Stimulated activated CD4-positive, alpha-beta T cell treated with anti-CD3 and anti-CD28 coated beads, Interleukin-15, amount 100 ng/mL, for 24 hours (primary cell): ENCODE measurements at regions not wholly inside any gene's neighbourhood (a gene's known extent, or its start where the extent isn't known, plus 50 kb on each side); places are given as distances from the start of the nearest gene placed in this dataset.

Source experiments
- DNase-seq: peaks from one replicate; pipeline ENCODE4 v3.0.0-alpha.2; 2020

DNA sequence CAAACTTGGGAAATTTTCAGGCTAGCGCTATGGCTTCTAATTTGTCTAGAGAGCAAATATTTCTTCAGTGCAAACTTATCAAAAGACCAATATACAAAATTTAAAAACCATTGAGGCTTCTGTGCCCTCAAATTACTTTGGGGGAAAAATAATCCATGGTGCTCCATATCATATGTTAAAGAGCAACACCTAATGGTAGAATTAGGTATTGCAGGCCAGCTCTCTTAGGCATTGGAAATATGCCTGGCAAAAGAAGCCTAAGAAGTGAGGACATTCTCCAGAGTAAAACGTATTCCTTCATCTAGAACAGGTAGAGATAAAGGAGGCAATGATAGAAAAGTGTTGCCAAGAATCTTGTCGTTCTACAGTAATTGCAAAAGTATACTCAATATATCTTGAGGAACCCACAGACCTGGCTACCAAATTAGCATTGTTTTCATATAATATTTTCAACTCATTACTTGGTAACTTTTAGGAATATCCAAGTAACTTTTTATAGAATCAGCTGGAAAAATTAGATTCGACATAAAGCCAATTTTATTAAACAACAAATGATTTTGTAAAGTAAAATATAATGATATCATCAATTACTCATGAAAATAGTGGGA lies 401.1 kb downstream of the BCL11A start:
- DNase-seq = no peak

DNA sequence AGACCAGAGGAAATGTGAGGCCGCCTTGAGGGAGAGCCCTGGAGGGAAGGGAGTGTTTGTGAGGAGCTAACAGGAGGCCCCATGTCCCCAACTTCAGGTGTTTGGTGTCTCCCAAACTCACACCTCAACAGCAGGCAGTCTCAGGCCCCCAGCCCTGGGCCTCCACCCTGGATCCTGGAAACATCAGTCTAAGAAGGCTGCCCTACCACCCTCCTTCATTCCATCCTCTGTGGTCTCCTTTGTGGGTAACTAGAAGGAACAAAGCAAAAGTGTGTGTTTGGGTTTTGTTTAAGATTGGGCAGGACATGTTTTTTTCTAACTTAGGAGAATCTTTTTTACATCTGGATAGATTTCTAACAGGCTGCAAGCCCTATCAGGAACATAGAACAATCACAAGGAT lies 404.3 kb downstream of the BCL11A start:
- no peak for DNase-seq

DNA sequence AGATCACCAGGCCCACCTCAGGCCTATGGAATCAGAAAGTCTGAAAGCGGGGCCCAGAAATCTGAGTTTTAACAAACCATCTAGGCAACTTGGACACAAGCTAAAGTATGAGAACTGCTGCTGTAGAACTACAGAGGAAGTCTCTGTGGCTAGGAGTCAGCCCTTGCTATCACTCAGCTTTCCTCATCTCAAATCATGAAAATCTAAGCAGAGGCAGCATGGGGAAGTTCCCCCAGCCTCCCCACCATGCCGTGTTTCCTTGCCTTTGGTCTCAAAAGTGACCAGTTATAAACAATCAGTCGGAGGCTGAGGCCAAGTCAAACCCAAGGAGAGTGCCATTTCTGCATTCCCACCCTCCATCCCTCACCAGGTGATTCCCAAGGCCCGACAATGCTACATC lies 404.7 kb downstream of the BCL11A start:
- no peak for DNase-seq

DNA sequence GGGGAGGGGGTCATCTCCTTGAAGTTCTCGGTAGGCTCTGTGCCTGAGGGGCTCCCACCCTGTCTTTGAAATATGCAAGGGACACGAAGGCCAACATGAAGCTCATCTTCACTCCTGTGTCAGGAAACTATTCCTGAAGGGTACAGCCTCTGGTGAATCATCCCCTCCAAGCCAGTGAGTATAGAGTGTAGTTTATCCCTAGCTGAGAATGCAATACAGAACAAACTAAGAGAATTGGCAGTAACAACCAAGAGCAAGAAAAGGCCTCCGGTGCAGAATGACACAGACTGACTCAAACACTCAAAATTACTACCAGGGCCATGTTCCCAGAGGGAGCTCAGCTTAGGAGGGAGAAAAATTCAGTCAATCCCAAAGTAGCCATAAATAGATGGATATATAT lies 413.3 kb downstream of the BCL11A start:
- no peak for DNase-seq

DNA sequence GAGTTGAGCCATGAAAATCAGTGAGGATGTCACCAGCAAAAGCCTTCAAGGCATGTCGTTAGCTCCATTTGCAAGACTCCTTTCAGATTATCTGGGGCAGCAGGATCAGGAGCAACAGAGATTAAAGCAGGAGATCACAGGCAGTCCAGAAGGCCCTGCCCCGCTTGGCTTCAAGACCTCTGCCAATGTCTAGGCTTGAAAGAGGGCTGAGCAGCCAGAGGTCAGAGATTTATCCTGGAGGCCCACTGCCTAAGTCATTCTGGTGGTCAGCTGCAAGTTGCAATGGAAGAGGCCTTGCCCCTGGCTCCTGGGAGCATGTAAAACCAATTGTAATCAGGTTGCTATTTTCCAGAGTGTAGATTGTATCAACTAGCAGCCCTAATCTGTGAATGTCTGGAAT lies 416.5 kb downstream of the BCL11A start:
- DNase-seq = no peak

DNA sequence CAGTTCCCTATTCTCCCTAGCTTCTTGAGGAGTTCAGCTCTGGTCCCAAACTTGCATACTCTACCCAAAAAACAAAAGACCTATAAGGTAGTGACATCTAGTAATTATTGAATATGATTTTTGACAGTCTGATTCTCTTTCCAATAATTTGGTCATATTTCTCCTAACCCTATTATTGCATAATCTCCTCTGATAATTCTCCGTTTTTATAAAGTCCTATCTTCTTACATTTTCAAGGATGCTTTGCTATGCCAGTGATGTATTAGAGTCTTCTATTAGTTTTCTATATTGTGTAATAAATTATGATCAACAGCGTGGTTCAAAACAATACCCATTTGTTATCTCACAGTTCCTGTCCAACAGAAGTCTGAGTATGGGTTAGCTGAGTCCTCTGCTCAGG lies 426.3 kb downstream of the BCL11A start:
- no peak for DNase-seq

DNA sequence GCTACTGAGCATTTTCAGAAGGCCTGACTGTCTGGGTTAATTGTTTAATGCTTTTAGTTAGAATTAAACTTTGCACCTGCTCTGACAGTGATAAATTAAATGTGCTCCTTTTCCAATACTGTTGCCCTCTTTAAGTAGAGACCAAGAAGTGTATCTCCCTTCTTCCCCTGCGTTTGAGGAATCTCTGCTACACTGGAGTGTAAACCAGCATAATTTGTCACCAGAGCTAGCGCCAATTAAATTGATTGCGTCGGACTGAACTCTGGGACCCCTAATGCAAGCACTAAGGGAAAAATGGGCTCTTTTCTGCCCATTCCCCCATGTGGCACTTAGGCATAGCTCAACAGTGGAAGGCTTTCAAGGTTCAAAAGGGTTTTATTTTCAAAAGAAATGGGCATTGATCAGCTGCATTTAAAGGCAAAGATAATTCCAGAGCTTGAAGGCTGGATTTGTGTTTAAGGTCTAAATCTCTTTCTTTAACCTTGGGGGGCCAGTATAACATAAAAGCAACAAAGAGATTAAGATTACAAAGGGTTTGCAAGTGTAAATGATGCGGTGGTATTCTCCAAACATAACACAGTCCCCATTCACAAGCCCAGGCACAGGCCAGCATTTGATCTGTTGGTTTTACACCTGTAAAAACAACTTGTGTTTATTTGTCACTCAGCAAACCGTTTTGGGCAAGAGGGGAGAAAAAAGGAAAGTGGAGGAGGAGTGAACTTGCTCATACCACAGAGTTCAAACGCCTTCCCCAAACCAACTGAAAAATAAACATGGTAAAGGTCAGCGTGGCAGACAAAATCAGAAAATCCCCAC lies 427.6 kb downstream of the BCL11A start:
- DNase-seq = no peak

DNA sequence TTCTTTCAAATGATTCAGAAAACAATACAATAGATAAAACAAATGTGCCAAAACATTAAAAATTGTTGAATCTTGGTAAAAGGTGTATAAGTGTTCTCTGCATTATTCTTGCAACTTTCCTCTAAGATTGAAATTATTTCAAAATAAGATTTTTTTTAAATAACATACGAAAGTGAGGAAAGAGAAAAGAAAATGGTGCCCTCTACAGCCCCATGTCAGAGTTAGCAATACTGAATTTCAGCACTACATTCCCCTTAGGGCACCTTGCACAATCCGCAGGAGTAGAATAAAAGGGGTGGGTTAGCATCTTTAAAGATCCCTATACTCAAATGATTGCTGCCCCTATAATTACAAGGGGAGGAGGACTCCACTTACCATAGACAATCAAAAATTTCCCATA lies 433.7 kb downstream of the BCL11A start:
- no peak for DNase-seq

DNA sequence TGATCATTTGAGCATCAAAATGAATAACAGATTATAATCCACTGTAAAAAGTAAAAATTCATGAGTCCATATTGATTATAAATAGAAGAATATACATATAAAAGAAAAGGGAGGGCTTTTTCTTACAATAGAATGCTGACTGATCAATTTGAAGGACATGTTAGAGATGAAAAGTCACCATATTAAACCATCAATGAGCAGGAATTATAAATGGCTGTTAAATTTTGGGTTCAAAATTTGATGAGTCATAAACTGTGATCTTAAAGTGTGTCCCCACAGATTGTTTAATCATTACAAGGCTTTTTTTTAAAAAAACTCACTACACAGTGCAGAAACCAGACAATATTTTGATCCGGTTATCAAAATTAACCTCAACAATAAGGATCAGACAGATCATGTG lies 434.5 kb downstream of the BCL11A start:
- no peak for DNase-seq

DNA sequence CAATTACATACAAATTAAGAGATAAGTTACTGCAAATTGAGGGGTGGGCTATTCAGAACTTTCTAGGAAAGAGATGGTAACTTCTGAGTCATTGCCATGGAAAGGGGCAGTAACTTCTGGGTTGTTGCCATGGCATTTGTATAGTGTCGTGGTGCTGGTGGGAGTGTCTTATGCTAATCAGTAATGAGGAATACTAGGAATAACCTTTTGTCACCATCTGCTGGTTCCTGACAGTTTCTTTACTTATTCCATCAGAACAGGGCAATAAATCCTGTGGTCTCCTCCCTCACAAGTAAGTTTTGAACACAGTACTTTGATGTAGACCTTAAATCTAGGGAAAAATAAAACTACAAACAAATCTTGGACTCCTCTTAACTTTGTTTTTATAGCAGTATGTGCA lies 435.4 kb downstream of the BCL11A start:
- DNase-seq = no peak

DNA sequence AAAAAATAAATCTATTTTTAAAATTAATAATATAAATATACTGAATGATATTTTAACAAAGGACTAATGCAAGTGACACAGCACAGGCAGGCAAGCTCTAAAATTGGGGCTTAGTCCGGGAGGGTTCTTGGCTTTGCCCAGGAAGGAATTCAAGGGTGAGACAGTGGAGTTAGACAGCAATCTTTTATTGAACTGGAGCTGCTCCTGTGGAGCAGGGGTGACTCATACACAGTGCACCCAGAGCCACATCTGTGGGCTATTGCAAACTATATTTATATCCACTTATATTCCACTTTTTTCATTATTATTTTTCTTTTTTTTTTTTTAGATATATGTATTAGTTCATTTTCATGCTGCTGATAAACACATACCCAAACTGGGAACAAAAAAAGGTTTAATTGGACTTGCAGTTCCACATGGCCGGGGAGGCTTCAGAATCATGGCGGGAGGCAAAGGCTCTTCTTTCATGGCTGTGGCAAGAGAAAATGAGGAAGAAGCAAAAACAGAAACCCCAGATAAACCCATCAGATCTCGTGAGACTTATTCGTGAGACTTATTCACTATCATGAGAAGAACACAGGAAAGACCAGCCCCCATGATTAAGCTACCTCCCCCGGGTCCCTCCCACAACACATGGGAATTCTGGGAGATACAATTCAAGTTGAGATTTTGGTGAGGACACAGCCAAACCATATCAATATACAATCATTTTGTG lies 437.1 kb downstream of the BCL11A start:
- no peak for DNase-seq

DNA sequence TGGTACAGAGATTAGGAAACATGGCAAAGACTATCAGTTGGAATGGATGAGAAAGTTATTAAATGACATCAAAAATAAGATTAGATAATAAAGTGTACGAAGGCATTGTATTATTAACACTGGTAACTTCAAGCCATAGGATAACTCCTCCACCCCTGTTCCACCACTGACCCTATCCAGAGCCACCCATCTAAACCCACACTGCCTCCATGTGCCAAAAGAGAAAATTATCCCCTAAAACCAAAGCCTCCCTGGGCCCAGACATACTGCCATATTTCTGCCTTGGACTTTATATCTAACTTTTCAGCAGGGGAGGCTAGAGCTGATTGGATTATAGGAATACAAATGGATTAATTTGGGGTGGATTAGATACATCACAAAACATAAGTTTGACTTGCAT lies 443.7 kb downstream of the BCL11A start:
- DNase-seq = no peak

DNA sequence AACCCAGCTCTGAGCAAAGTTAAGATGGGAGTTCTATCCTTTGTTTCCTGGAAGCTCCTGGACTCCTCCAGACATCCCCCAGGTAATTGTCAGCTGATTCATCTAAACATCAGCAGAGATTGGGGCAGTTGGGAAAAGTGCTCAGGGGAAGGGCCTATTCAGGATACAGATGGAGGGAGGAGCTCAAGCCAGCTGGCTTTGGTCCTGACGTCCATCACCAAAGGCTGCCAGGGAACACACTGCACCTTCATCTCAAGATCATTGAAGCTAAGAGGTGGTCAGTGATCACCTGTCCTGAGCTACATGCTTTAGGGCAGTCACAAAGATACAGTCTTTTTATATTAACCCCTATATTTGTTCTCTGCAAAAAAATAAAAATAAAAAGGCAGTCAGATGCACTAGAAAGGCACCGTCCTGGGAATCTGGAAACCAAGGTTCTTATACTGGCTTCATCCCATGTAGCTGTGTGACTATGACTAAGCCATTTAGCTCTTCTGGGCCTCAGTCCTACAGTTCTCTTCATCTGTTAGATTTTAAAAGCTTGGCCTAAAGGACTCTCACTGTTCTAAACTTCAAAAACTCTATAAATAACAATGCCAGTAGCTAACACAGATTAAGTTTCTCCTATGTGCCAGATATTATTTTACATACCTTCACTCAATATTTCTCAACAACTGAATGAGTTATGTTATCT lies 446.5 kb downstream of the BCL11A start:
- DNase-seq = no peak

DNA sequence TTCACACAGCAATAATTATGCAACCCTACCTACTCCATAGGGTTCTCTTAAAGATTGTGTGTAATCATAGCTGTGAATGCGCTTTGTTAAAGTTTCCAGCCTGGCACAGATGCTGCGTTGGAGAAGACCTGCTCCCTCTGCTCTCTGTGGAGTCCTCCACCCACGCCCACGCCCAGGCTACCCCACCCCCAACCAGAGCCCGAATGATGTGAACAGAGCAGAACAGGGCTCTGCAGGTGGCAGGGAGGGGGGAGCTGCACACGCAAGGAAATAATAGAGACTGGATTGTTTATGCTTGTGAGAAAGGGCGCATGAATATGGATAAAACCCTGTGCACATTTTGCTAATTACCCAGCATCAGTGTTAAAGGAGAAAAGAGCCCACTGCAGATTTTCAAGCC lies 447.5 kb downstream of the BCL11A start:
- DNase-seq = no peak

DNA sequence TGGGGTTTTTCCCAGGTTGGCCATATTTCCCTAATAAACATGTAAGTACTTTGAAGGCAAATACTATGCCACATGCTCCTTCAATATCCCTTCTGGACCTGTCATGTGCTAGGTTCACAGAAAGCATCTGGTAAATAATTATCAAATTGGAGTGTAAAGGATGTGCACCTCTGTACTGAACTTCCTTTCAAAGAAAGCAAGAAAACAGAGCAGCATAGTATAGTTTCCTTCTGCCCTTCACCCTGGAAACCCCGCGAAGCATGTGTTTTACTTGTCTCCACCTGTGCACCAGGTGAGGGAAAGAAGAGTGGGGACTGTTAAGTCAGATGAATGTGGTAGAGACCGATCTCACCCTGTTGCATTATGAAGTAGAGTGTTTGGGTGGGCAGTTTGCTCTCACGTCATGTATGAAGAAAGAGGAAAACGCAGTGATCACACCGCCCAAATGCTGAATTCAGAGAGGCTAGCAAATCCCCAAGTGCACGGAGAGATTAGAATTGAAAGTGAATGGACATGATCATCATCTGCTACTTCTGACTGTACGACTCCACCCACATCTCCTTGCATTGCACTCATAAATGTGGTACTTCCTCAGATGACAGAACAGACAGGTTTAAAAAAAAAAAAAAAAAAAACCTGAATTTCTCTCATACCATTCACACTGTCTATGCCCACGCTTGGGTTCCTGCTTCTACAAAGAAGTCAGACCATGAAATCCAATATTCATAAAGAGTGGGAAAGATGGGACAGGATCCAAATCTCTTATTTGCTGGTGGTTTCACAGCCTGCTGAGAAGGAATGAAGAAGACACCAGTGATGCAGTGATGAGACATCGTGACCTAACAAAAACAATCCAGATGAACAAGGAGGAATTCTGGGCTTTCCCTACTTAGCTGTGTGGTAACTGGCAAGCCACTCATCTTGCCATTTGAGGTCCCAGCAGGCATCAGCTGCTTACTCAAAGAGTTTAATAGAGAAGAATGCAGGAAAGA lies 448.6 kb downstream of the BCL11A start:
- DNase-seq = no peak

DNA sequence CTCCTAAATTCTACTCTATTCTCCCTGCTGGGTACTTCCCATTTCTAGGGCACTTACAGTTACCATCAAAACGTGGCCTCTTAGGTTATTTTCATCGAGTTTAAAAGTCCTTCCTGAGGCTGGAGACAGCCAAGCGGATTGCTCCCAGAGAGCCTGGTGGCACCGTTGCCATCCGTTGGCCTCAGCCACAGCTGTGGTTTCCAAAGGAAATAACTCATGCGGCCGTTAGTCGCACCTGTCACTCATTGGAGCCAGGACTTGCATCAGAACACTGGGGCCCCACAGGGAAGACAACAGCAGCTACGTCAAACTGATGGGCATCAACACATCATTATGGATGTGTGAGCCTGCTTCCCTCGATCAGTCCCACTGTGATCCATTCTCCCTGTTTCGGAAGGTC lies 453.4 kb downstream of the BCL11A start:
- DNase-seq = no peak

DNA sequence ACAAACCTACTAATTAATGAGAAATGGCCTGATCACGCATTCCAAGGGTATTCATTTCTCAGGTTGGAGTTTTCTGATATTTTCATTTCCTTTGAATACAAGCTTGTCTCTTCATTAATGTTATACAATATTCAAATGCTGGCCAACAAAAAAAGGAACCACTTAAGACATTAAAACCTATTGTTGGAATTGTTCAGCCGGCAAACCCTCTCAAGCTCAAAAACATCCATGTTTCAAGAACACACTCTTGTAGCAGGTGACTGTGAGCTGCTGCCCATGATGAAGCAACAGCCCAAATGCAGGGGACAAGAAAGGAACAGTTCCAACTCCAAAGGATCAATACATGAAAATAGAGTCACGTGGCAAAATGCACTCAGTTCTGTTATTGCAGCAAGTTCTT lies 454.5 kb downstream of the BCL11A start:
- DNase-seq = no peak

DNA sequence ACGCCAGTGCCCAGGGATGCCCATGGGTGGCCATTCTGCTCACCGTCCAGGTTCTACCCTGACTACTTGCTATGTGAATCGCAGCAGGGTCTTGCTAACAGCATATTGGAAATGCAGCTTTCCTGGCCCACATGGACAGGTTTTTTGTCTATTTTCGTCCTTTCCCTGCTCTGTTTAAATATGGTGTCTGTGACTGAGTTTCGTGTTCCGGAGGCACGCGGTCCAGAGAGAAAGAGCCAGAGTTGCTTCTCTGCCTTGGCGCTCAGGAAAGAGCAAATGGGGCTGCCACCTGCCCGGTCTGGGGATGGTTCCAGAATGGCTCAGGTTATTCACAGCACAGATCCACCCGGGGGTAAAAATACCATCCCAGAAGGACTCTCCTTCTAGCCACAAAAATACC lies 456.2 kb downstream of the BCL11A start:
- DNase-seq = no peak

DNA sequence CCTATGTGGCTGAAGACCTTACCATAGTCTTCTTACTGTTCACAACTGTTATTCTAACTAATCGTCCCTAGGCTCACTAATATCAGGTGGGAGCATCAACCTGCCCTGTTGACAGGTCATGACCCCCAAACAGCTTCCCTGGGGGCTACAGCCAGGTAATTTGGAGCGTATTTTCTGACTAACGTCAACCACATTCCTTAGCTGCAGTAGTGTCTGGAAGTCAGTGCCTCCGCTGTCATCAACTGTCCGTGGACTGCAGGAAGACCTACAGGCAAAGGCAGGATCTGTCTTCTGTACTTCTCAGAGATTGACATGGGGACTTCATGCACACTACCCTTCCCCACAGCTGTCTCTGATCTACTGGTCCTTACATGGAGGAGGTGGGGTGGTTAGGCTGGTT lies 456.9 kb downstream of the BCL11A start:
- no peak for DNase-seq

DNA sequence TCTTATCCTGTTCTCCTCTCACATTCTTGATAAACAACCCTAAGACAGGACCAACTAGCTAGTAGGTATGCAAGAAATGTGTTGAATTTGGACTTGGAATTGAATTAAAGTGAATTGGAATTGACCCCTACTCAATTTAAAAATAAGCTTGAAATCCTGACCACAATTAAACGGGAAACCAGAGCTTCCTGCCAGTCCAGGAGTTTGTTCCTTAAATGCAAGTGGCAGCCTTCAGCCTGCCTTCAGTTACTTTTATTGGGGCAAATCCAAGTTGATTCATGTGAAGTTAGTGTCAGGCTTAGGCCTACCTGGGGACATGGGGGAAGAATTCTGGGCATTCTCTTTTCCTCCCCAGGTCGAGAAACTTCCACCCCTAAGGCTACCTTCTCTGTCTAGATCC lies 457.6 kb downstream of the BCL11A start:
- DNase-seq = no peak

DNA sequence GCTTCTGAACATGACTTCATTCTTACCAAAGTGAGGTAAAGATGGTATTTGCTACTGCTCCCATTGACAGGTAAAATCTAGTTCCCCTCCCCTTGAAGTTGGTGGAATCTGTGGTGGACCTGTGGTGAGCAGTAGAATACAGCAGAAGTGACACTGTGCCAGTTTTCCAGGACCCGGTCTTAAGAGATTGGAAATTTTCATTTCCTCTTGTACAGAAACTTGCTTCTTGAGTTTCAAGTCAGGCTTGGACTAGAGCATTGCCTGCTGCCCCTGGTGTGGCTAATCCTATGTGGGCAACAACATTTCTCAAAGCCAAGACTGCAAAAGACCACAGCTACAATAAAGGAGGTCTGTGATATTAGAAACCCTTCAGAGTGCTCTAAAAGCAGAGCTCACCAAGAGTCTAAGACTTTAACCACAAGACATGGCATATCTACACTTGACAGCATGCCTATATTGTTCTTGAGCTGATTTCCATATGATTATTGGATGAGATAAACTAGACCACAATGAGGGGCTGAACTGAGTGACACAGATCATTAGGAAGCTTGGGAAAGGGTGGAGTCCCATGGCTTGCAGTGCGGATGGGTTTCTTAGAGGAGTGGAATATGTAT lies 458.1 kb downstream of the BCL11A start:
- DNase-seq = no peak

DNA sequence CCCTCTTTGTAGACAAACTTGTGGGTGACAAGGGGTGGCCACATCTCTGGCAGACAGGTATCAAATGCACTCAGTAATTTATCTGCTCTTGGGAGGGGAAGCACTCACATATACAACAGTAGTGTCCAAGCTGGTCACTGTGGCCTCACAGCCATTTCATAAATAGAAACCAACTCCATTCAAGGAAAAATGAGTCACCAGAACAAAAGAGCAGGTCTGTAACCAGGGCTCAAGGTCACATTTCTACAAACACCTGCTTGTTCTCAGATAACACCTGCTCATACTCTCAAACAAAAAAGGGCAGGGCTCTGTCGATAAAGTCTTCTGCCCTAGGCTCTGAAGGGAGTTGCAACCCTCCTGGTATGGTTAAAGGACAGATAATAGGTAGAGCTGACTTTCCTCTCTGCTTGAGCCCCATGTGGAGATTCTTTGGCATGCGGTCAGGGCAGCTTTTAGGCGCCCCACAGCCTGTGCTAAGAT lies 459.0 kb downstream of the BCL11A start:
- no peak for DNase-seq
